CD4-positive, alpha-beta T cell treated with Interleukin-17A for 4 hours (primary cell): ENCODE measurements at regions not wholly inside any gene's neighbourhood (a gene's known extent, or its start where the extent isn't known, plus 50 kb on each side); places are given as distances from the start of the nearest gene placed in this dataset.

Experiments used
- DNase-seq: peaks from one replicate; pipeline ENCODE4 v3.0.0-alpha.2; 2020; ENCODE audit warnings: mixed read lengths

- no peak for DNase-seq
Measured at GRCh38 chr10:84801156-84801555, 472.8 kb downstream of the CCSER2 start.

GRCh38 chr10:84801916-84802315 is 473.5 kb downstream of the CCSER2 start:
- DNase-seq = no peak

DNA sequence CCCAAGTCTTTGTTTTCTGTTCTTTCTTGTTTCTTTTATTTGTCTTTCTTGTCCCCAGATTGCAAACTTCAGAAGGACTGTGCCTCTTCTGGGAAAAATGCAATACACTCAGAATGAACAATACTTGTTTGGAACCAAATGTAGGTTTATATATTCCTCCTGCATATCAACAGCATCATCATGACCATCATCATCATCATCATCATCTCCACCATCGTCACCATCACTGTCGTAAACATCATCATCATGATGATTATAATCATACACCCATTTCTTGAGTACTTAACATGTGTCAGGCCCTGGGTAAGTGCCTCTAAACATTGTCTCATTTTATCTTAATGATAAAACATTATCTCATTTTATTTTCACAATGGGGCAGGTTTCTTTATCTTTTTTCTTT is 476.8 kb downstream of the CCSER2 start:
- no peak for DNase-seq

GRCh38 chr10:84811113-84811512 is 482.7 kb downstream of the CCSER2 start:
- no peak for DNase-seq

DNA sequence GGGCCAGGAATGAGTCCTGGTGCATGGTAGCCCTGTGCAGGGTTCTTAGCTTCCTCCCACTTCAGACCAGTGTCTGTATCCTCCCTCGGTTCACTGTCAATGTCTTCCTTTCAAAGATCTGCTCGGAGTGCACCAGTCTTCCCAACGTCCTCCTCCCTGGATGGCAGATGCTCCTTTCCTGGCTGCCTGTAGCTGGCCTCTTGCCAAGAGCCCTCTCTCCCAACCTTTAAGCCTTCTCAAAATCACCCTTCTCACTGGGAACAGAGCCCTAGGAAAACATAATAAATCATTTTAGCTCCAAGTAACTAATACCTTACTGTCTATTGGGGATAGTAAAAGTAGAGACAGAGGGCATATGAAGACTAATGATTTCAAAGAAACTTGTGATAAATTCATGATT is 490.6 kb downstream of the CCSER2 start:
- no peak for DNase-seq

GRCh38 chr10:84820120-84820519 is 491.7 kb downstream of the CCSER2 start:
- DNase-seq = no peak

DNA sequence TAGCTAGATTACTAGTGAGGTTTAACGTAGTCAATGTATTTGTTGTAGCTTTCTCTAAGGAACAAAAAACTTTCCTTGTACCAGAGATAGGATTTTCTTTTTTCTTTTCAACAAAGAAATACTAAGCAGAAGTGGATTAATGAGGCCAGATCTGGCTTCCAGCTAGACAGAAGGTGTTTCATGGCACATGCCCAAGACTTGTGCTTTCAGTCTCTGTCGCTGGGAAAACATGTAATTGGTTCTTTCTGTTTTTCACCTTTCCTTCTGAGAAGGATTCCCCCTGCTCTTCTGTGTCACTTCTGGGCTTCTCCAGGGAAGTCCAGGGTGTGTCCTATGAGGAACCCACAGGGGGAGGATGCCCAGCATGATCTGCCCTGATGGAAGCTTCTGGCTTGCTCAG is 492.2 kb downstream of the CCSER2 start:
- DNase-seq = no peak

- no peak for DNase-seq
Measured at GRCh38 chr10:84822931-84823630, 494.7 kb downstream of the CCSER2 start.

DNA sequence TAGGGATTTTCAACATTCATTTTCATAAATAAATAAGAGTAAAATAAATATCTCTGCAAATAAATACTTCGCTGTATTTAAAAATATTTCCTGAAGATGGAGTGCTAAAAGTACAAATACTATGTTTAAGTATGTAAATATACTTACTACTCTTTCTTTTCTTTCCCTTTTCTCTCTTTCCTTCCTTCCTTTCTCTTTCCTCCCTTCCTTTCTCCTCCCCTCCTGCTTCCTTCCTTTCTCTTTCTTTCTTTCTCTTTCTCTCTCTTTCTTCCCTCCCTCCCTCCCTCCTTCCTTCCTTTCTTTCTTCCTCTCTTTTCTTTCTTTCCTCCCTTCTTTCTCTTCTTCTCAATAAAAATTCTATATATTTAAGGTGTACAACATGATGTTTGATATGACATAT is 496.1 kb downstream of the CCSER2 start:
- no peak for DNase-seq

DNA sequence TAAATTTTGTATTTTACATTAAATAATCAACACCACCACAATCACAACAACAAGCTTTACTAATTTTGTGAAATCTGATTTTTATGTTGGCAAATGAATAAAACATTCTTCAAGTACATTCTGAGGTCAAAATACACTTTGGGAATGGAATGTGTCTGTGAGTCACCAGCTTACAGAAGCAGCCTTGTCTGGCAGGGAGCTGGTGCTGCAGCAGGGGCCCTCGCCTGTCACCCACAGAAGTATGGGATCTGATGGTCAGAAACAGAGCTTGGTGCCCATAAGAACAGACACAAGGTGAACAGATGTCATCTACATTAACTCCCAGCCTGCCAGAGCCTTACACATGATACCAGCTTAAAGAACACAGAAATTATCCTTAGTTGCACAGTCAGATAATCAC is 496.9 kb downstream of the CCSER2 start:
- no peak for DNase-seq

DNA sequence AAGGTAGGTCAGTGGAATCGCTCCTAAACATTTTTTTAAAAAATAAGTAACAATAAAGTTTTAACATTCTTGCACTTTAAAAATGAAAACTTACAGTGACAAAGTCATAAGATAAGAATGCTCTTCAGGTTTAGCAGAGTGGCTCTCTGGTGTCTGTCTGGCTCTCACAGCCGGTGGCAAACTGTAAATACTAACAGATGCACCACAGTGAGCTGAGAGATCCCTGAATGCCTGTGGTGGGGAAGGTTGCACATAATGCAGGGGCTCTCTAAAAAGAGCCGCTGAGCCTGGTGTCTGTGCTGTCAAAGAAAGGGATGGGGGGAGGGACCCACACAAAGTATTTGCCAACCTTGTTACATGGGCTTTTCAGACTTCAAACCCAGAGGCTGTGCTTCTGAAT is 498.3 kb downstream of the CCSER2 start:
- no peak for DNase-seq

DNA sequence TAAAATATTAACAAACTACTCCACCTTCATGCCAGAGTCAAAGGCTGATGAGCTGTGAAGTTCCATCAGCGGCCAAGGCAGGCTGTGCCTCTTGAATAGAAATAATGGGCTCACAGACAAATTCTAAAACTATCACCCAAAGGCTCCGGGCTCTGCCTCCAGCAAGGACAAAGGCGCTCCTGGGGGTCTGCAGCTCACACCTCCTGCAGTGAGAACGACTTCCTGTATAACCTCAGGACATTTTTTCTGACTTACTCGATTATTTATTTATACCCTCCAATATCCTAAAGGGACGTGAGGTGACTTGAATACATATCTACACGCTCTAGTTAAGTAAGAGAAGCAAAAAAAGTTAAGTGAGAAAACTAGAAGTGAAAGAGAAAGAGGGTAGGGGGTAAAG is 500.7 kb downstream of the CCSER2 start:
- no peak for DNase-seq

DNA sequence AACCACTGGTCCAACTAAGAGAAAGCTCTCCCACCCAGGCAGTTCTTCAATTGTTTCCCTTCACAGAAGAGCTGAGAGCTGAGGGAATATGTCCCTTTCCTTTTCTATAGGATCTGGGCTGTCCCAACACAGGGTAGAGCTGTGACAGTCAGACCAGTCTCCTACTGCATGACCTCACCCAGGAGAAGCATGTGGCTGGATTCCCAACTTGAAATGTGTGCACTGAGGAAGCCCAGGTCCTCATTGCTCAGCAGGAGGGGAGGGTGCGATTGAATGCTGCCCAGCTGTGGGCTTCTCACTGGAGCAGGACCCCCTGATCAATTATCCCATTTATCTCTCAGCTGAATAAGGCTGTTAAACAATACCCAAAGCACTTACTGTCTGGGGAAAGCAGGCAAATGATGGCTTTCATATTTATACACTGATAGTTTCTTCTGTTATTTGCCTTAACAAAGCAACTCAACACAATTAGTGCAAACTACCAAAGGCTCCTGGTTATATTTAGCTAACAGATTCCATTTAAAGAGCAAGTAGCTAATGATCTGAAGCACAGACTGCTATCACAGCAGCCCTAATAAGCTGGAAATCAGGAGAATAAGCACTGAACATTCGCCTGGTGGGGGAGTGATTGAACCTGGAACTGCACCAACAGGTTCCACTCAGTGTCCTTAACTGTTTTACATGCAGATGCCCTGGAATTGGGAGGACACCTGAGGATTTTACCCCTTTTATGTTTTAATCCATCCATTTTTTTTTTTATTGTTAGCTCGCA is 508.8 kb downstream of the CCSER2 start:
- DNase-seq = no peak

DNA sequence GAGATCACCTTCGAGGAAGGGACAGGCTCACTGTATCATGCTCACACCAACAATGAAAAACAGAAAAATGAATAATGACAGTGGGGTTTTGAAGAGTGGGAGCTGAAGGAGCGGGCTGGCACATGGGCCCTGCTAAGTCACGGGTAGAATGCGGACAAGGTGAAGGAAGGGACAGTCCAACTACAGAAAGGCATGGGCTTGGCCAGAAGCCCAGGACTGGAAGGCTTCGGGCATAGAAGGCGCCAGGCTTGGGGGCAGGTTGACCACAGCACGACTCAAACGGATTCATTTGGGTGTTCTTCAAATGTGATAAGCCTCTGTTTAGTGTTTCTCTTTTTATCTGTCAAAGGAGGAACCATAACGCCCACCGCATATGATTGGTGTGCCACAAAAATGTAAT is 509.5 kb downstream of the CCSER2 start:
- DNase-seq = no peak

DNA sequence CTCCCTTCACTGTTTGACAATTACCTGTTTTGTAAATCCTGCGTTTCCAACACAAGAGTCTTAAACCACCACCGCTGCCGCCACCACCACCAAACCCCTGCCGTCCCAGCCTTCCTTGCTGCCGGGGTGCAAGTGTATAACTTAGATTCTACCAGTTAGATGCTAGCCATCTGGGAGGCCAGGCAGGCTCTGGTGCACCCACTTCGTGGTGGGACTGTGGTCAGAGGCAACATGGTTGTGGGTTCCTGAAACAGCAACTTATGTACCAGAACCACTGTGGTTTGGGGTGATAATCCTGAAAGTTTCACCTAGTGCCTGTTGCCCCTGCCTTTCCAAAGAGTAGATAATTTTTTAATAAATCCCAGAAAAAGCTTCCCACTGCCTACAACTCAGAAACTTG is 510.5 kb downstream of the CCSER2 start:
- DNase-seq = no peak

DNA sequence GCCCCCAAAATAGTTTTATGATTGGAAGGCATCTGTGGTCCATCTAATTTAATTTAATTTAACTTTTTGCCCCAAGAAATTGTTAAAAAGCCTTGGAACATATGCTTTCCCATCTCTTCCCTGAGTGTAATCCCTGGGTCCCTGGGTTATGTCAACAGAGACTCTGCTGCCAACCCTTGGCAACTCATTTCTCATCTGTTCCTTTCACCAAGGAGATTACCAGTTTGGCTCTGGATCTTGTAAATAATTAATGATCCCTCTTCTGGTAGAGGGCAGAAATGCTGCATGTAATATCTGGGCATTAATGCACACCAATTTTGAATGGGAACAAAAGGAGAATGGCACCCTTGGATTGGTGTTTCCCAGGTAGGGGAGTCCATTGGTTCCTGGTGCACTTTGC is 514.2 kb downstream of the CCSER2 start:
- DNase-seq = no peak

DNA sequence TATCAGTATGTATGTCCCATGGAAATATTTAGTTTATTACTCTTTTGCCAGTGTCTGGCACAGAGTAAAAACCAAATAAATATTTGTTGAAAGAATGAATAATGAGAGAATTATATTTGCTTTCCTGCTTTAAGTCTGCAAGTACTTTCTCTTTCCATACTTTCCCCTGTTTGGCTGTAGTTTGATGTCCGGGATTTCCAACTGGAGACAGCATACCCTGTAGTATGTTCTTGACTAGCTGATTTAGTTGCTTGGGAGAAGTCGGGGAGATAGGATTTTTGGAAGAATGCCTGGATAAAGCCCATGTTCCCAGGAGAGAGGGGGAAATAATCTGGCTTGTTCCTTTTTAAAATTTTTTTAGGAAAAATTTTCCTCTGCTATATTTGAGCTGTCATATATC is 516.1 kb downstream of the CCSER2 start:
- DNase-seq = no peak

- no peak for DNase-seq
Measured at GRCh38 chr10:84845628-84846261, 517.4 kb downstream of the CCSER2 start.

GRCh38 chr10:84846658-84847316 is 518.4 kb downstream of the CCSER2 start:
- no peak for DNase-seq

GRCh38 chr10:84848967-84849366 is 520.6 kb downstream of the CCSER2 start:
- no peak for DNase-seq

DNA sequence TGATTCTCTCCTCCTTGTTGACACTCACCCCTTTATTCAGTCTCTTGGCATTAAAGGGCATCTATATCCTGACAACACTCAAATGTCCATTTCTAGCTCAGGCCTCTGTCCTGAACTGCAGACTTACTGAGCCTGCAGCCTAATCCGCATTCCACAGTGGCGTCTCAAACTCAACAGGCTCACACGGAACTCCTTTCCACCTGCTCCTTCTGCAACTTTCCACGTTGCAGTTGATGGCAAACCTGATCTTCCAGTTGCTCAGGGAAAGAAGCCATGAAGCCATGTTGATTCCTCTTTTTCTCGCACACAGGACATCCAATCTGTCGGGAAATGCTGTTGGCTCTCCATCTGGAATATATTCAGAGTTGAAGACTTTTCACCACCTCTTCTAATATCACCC is 522.4 kb downstream of the CCSER2 start:
- no peak for DNase-seq

GRCh38 chr10:84854439-84854838 is 526.0 kb downstream of the CCSER2 start:
- DNase-seq = no peak

DNA sequence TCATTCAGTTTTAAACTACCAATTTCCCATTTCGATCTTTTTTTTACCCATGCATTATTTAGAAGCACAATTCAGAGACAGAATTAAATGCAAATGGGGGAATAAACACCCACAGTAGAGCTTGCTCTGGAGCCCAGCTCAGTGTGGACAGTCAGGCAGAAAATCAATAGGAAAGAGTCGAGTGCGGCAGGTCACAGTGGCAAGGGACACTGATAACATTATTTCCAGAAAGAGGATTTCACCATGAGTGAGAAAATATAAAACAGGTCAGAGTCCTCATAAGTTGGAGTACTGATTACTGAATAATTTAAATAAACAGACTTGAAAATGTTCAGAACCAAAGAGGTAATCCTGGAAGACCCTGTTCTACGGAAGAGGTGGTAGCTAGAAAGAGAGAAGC is 532.5 kb downstream of the CCSER2 start:
- no peak for DNase-seq

- DNase-seq = no peak
Measured at GRCh38 chr10:84862551-84862950, 534.2 kb downstream of the CCSER2 start.
